HG02981 (cell line): ENCODE measurements at regions not wholly inside any gene's neighbourhood (a gene's known extent, or its start where the extent isn't known, plus 50 kb on each side); places are given as distances from the start of the nearest gene placed in this dataset.

Experiments used
- ATAC-seq: cut with Tn5 transposase; IDR thresholded peaks from one replicate; pipeline ENCODE4 v1.9.1; 2021; ENCODE audit warnings: mild to moderate bottlenecking, moderate library complexity; ENCODE audit not compliant: unreplicated experiment

DNA sequence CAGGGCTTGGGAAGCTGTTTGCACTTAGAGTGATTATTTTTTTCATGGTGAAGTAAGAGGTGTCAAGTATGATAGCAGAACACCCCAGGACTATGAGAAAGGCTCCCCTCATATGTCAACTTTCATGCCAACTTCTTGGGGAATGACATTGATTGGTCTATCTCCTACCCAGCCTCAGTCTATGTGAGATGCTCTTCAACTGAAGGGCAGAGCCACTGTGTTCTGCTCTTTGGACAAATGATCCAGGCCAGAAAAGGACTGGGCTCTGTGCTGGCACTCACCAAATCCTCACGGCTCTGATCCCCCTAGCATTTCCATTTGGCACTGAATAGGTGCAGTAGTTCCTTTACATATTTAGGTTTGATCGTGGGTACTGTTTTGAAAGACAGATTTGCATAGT, 151.1 kb downstream of the DMRT2 start:
- no peak for ATAC-seq

DNA sequence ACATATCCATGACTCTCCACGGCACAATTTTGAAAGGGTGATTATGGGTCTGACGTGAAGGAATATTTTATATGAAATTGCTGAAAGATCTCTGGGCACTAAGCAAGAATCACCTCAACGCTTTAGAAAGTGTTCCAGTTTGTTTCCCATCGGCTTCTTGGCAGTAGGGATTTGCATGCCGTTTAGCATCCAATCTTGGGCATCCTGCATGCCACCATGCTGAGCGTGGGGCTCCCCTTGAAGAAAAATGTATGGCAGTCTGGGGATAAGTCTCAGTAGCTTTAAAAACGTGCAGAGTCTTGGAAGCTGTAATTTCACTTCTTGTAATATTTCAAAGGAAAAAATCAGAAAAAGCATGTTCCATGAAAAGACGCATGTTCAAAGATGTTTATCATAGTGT, 151.7 kb downstream of the DMRT2 start:
- no peak for ATAC-seq

DNA sequence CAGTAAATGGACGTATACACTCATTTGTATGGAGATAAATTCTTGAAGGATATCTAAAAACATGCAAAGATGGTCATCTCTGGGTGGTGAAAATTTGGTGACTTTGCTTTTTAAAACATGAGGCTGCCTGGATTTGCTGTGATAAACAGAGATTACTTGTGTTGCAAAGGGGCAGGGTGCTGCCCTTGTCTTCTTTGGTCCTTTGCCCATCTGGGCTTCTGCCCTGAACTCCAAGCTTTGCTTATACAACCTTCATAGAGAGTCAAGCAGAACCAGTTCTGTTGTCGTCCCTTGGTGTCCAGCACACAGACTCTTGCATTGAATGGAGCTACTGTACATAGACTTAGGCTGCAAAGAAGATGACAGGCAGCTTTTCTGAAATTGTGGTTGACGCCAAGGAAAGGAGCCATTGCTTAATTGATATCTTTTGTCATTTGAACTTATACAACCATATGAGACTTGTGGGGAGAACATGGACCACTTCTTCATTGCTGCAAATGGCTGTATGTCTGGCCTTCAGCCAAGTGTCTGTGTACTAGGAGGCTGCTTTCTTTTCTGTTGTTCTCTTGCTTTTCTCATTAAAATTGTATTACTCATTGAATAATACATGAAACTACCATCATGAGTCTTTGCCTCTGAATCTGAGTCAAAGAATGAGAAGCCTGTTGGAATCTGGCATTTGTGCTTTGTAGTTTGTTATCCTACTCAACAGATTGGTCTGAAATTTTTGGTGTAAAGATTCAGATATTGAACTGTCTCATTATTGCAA, 152.5 kb downstream of the DMRT2 start:
- ATAC-seq, result no peak

DNA sequence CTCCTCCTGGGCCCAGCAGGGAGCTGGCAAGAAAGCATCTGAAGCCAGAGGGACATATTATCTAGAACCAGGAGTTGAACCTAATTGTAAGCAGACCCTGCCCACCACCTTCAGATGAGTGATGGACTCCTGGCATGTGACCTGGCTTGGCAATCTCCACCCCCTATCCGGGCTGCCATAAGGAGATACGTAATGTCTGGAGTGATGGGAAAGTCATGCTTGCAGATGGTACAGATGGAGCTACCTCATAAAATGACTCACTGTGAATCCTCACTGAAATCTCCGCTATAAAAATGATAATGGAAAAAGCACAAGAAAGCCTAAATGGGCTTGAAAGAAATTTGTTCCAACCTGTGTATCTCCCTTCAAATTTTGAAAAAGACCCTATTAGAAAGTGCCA, 157.5 kb downstream of the DMRT2 start:
- ATAC-seq, result no peak

DNA sequence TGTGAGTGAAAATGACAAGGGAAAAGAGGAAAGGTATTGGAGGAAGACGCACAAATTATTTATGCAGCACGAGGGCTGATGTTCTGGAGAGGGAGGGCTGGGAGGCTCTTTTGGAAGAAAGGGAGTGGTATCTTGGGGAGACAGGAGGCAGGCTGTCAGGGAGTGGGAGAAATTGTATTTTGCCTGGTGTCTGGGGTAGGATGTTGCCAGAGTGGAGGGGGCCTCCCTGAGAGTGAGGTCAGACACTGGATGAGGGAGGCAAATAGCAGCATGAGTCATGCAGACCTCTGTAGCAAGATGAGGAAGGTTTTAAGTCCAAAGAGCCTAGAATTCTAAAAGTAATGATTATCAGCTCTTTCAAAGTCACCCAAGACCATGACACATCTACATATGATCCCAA, 158.0 kb downstream of the DMRT2 start:
- ATAC-seq, result no peak

DNA sequence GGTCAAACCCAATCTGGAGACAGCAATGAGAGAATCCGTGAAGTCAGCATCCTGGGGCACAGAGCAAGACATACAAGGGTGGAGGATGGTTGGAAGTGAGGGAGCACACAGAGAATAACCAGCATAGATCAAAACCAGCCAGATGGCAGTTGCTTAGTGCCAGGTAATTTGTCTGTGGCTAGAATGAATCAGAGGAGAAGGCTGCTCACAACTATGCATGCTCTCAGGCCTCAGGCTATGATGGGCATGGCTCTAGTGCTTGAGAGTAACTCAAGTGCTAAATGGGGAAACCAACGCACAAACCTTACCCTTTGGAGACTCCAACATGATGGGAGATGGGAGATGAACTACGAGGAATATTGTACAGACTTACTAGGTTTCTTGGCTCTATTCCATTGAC, 160.8 kb downstream of the DMRT2 start:
- ATAC-seq, result no peak

DNA sequence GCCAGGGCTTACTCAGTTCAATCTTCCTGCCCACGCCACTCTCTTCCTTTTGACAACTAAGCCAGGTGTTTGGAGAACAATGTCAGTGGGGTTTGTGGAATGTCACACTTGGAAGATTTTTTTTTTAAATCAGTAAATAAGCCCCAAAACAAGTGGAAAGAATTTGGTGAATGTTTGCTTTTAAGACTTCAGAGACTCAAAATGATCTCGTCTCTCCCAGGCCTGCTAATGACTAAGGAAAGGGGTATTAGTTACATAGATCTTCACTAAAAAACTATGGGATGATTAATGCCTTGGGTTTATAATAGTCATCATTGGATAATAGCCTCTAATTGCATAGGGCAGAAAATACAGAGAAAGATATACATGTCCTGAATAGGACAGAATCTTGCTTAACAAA, 166.4 kb downstream of the DMRT2 start:
- ATAC-seq, result no peak

DNA sequence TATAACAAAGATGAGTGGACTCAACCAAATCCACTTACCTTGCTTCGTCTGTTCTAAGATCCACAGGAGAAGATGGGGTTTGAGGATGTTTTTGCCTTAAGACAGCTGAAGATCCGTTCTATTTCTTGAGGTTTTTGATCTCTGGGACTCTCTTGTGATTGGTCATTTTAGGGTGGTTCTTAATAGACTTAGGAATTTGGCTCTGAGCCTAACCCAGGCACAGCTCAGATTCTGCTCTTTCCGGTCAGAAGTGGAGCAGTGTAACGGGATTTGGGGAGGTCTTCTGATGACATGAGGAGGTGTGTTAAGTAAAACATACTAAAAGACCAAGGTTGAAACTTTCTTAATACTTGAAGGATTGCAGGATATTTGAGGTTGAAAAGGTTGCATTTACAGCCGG, 166.9 kb downstream of the DMRT2 start:
- no peak for ATAC-seq

DNA sequence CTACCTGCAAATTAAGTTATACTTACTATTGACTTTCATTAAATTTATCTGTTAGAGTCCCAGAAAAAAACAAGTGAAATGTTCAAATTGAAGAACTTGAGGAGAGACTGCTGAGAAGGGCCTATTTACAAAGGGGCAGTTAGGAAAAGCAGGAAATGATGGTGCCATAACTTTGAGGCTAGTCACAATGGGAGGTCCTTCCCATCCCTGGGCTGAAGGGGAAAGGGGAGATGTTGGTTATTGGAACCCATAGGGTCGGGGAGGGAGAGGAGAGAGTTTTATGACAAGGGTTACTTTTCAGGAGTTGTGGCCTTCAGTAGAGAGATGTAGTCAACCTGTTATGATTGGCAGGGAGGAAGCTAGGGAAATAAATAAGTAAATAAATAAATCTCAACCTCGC, 169.1 kb downstream of the DMRT2 start:
- no peak for ATAC-seq

DNA sequence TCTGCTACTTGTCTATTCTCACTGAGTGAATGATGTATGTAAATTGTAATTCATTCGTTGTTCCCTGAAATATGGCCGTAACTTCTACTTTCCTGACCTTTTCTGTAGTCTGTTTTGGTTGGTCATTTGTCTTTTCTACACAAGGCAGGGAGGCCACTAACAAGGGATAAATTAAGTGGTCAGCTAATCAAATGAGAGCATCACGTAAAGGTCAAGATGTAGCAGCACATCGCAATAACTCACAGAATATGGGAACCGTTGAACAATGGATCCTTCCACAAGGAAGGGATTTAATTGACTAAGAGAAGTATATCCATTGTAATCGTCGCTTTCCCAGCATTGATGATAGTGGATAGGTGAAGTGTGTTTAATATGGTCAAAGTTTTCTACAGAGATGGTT, 171.1 kb downstream of the DMRT2 start:
- ATAC-seq, result no peak

DNA sequence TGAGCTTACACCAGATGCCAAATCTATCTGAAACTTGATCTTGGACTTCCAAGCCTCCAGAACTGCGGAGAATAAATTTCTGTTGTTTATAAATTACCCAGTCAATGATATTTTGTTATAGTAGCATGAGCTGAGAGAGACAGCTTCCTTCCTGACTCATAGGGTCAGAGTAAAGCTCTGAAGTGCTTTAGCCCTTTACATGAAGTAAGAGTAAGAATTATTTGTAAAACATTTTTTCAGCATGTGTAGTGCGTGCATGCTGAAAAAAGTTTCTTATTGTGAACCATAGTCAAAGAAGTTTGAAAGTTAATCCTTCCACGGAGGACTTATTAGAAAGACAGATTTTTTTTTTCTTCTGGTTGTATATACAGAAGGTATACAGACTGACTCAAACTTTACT, 172.4 kb downstream of the DMRT2 start:
- no peak for ATAC-seq

DNA sequence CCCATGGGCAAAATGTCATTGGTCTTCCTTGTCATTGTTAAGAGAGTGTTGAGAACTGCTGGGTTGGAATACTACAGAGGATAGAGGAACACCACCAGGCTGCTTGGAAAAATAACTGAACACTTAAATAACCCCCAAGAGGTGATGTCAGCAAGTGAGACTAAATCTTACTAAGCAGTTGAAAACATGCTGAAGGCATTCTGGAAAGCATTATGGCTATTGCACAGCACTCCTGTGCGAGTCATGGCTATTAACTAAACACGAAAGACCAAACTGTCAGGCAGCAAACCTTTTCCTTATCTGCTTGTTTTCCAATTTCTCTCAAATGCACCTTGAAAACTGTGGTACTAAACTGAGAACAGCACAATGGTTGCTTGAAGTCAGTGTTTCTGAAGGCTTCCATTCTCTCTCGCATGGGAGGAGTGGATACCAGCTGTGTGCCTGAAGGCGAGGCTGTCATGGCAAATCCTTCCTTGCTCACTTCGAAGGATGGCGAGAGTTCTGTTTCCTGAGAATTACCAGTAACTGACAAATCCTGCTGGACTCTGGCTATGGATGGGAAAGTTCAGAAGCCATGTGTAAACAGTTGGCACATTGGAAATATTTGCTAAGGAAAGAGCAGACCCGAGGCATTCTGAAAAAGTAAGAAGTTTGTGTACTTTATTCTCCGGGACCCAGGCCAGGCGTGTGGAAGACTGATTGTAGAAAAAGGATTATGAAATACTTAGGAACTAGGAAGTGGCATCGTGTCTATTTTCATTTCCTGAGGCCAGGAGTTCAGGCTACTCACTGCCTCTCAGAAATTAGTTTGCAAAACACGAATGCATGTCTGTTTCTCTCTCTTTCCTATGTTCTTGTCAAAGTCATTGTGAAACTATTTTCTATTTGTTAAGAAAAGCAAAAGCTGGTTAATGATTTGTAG, 182.1 kb downstream of the DMRT2 start:
- peak; percentile 75 for ATAC-seq

DNA sequence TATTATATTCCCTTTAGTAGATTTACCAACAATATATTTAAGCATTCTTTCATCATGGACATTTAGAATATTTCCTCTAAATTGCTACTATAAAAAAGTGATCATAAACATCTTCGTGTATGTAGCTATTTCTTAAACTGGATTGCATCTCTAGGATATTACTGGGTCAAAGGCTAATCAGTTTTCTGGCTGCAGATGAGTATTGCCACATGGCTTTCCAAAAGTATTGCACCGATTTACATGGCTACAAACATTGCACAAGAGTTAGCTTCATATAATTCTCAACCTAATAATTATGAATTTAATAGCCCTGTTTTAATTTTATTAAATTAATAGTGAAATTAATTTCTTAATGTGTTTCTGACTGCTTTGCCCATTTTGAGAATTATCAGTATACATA, 183.4 kb downstream of the DMRT2 start:
- ATAC-seq, result no peak

DNA sequence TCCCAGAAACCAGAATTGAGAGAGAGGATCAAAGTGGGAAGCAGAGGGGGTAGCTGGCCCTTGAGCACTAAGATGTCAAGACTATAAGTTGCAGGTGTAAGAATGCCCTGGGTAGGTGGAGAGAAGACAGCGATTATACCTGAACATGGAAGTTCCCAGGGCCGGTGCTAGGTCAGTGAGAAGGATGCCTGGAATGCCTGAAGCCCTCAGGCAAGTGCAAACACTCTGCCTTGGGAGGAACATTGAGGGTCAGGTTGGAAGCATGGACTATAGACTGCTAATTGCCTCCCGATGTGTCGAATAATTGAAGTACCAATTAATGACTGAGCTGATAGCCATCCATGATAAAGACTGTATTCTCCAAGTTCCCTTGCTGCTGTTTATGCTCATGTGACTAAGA, 185.5 kb downstream of the DMRT2 start:
- ATAC-seq, result no peak

DNA sequence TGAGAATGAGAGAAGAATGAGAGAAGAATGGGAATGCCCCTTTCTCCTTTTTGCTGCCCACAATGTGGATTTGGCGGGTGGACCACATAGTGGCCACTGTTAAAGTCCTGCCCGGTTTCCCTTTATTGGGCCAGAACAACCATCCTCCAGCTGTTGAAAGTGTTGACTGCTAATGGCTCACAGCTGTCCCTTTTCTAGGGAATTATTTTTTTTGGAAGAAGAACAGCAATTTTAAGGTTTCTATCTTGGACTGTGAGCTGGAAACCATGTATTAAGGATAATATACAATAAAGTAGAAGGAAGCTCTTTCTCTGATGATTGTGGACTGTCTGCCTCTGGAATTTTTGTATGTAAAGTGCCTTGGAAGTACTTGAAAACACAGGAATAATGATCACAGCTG, 185.9 kb downstream of the DMRT2 start:
- ATAC-seq, result no peak

DNA sequence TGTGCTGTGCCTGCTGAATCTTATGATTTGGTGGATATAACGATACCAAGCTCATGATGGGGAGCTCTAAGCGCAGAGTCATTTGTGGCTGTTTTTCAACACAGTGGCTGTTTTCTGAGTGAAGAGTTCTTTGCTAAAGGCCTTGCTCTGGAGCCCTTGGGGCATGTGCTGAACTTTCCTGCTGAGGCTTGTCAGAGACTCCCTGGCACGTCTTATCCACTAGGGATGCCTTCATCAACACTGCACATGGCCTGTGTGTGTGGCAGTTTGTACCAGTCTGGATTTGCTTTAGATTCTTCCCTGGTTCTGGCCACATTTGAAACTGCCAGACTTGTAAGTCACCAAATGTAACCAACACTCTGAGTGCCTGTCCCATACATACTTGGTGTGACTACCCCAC, 188.2 kb downstream of the DMRT2 start:
- no peak for ATAC-seq

DNA sequence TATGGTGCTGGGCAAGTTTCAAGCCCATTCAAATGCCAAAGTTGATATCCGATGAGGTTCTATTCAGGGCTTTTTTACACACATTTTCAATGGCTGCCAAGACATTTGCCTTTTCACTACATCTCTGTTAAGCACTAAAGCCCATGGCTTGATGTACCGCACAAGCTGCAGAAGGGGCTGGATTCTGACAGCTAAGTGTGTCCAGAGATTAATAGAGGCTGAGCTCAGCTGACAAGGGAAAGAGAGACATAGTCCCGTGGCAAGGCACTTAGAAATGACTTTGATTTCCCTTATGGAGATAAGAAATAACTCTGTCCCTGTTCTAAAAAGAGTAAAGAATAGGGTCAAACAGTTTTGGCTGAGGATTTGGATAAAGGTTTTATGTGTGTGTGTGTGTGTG, 198.6 kb downstream of the DMRT2 start:
- ATAC-seq, result no peak

DNA sequence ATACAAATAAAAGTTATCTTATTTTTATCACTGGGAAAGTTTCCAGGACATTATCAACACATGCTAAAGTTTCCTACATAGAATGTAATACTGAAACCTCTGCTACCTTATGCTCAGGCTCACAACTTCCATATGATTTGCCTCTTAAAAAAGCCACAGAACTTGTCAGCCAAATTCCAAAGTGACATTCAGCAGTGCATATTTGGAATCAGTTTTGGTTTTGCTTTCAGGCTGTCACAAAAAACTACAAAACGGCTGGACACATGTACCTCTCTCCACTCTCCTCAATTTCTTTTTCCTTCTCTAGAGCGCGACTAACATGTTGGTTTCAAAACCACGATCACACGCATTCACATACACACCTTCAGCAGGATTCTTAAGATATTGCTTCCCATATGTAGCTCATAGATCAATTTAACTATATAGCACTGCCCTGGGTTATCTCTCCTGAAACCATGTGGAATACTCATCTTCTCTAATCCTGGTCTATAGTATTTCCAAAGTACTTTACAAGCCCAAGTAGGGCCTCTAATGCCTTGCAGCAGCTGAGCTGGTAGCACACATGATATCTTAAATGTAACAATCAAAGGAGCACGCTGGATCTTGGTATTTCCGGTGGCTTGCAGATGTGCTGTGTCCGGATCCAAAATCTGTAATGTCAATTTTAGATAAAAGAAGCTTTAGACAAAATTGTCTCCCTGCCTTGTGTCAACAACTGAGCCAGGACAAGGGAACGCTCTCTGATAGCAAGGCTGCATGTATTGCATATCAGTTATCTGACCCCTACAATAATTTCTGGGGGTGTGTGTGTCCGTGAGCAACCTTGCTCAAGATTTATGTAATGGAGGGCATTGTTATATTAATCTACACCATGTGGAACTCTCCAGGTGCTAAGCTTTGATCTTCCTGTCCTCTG, 203.2 kb downstream of the DMRT2 start:
- ATAC-seq, result no peak

DNA sequence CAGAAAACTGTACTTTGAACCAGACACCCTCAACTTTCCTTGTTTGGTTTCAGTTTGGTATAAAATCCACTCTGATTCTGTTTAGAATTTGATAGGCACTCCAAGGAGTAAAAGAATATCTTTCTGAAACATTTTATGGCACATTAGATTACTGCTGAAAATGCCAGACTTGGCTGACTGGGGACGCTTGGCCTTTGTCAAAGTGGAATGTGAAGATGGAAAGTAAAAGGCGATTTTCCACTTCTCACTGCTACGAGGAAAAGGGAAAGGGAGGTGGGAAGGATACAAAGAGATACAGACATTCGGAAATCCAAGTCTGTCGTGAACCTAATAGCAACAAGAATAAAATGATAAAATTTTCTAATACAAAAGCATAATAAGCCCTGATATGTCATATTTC, 203.9 kb downstream of the DMRT2 start:
- no peak for ATAC-seq

DNA sequence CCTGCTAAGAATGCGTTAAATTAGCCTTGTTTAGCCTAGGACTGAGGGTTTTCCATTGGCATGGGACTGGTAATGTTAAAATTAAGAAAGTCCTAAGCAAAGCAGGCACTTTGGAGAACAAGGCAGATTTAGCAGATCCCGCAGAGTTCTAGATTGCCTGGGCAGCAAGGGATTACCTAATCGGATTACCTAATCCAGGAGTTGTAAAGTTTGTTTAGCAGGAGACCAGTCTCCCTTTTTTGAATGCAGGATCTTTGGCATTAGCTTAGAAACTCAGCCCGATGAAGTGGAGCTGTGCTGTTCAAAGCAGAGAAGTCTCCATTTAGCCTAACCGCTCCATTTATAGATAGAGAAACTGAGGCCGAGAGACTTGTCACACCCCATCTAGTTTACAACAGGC, 206.0 kb downstream of the DMRT2 start:
- ATAC-seq, result no peak

DNA sequence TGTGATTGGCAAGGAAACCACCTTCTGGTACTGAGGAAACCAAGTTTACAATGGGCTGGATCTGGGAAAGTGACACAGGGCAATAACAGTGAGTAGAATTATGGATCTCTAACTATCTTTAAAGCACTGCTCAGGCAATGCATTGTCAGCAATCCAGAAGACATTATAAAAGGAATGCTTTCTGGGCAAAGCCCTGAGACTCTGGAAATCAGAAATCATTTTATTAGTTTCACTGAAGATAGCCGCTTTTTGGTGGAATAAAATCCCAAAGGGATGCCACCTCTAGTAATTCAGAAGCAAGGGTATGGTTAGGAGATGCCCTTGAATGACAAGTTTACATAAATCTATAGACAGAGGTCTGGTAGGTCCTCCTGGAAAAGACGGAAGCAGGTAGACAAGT, 211.1 kb downstream of the DMRT2 start:
- ATAC-seq, result no peak
